HepG2 (cell line): ENCODE measurements at regions not wholly inside any gene's neighbourhood (a gene's known extent, or its start where the extent isn't known, plus 50 kb on each side); places are given as distances from the start of the nearest gene placed in this dataset.

Experiments
- CENPBD1 ChIP-seq: sonication (generic); formaldehyde crosslinking; IDR thresholded peaks from 2 replicates; pipeline ENCODE4 v1.8.0; 2022; ENCODE audit warnings: missing genetic modification reagents, low read depth, mild to moderate bottlenecking, borderline replicate concordance
- CTCF ChIP-seq: sonication (generic); formaldehyde crosslinking; IDR thresholded peaks from 2 replicates; pipeline ENCODE4 v1.5.0; 2020; ENCODE audit warnings: mild to moderate bottlenecking, missing genetic modification reagents, moderate library complexity
- DPF2 ChIP-seq: sonication (generic); formaldehyde crosslinking; IDR thresholded peaks from 2 replicates; pipeline ENCODE4 v1.4.0; 2020; ENCODE audit warnings: mild to moderate bottlenecking, low read depth, missing genetic modification reagents, borderline replicate concordance
- KAT2B ChIP-seq: fragments of 150-350 bp; IDR thresholded peaks from 2 replicates; pipeline ENCODE4 v1.6.1; 2014; ENCODE audit warnings: low read depth, low read length, borderline replicate concordance

GRCh38 chr2:198615972-198616371, 811.6 kb downstream of the PLCL1 start:
- TF ChIP-seq CENPBD1 (CRISPR knock-in tag) (no peak), CTCF (CRISPR knock-in tag) (no peak), DPF2 (no peak), KAT2B (no peak)
